HepG2 (cell line): ENCODE measurements at regions not wholly inside any gene's neighbourhood (a gene's known extent, or its start where the extent isn't known, plus 50 kb on each side); places are given as distances from the start of the nearest gene placed in this dataset.

Source experiments
- ARID3A ChIP-seq: IDR thresholded peaks from 2 replicates; pipeline ENCODE4 v1.6.1; 2012; ENCODE audit warnings: low read depth, low read length, improper control_type of control experiment
- CREM ChIP-seq, 2 experiments: sonication (generic) in 1 of 2; formaldehyde crosslinking in 1 of 2; IDR thresholded peaks; 2 replicates each; pipeline versions ENCODE4 v1.4.0 to v1.6.1; 2016 to 2020; ENCODE audit warnings: antibody characterized with exemption in 1 of 2, mild to moderate bottlenecking in 1 of 2, missing genetic modification reagents in 1 of 2
- ERF ChIP-seq: IDR thresholded peaks from 2 replicates; pipeline ENCODE4 v1.6.1; 2018; ENCODE audit warnings: missing biosample characterization, missing genetic modification reagents
- KAT8 ChIP-seq: IDR thresholded peaks from 2 replicates; pipeline ENCODE4 v1.6.1; 2016; ENCODE audit warnings: missing genetic modification reagents, missing compliant biosample characterization
- KDM1A ChIP-seq: IDR thresholded peaks from 2 replicates; pipeline ENCODE4 v1.6.1; 2016; ENCODE audit warnings: missing compliant biosample characterization
- ONECUT2 ChIP-seq: sonication (generic); formaldehyde crosslinking; IDR thresholded peaks from 2 replicates; pipeline ENCODE4 v1.4.0; 2020; ENCODE audit warnings: missing genetic modification reagents
- PHF5A ChIP-seq: IDR thresholded peaks from one replicate; pipeline ENCODE4 v1.6.1; 2018; ENCODE audit warnings: low read depth, missing genetic modification reagents; ENCODE audit not compliant: unreplicated experiment
- PRDM4 ChIP-seq: sonication (generic); formaldehyde crosslinking; IDR thresholded peaks from 2 replicates; pipeline ENCODE4 v1.9.0; 2021; ENCODE audit warnings: missing genetic modification reagents, borderline replicate concordance
- SMAD3 ChIP-seq: sonication (generic); formaldehyde crosslinking; IDR thresholded peaks from 2 replicates; pipeline ENCODE4 v1.4.0; 2020; ENCODE audit warnings: missing genetic modification reagents
- ZBTB2 ChIP-seq: sonication (generic); formaldehyde crosslinking; IDR thresholded peaks from 2 replicates; pipeline ENCODE4 v1.8.0; 2022; ENCODE audit warnings: low read depth, missing genetic modification reagents
- ZNF652 ChIP-seq: IDR thresholded peaks from 2 replicates; pipeline ENCODE4 v1.6.1; 2016; ENCODE audit warnings: low read depth, borderline replicate concordance
- ZNF746 ChIP-seq: sonication (generic); formaldehyde crosslinking; IDR thresholded peaks from 2 replicates; pipeline ENCODE4 v1.8.0; 2022; ENCODE audit warnings: mild to moderate bottlenecking, missing genetic modification reagents
- TF ChIP-seq, protein P1 (sequence below): sonication (generic); formaldehyde crosslinking; conservative IDR thresholded peaks from 2 replicates; pipeline ENCODE4 v1.4.0; 2020; ENCODE audit warnings: mild to moderate bottlenecking, missing genetic modification reagents, moderate library complexity
- TF ChIP-seq, protein P2 (sequence below), 2 experiments: IDR thresholded peaks; 2 replicates each; pipeline ENCODE4 v1.6.1; 2011 to 2012; ENCODE audit warnings: low read length in 2 of 2, borderline replicate concordance in 1 of 2, low read depth in 1 of 2, mild to moderate bottlenecking in 1 of 2, moderate library complexity in 1 of 2

DNA sequence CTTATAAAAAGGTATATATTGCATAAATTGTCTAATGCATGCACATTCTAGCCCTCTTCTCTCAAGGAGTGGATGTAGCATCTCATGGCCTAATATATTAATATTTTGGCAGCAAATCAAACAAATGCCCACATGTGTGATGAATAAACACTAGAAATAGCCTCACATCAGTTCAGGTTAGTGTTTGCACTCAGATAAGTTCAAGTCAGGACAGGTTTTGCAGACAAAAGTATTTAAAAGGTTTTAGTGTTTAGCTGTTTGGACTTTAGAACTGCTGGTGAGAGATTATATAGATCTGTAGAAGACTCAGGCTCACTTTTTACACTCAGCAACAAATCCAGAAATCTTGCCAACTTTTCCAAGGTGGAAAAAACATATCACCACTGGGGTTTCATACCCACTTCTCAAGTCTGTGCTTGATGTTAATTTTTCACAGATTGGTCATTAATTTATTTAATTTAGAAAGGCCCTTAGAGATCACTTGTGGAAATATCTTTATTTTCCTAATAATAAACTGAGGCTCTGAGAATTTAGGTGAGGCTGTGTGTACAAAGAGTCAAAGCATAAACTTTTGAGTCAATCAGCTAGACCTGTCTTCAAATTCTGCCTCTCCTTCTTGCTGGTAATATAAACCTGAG lies 362.6 kb downstream of the GASK1B start (continued):
- no peak for TF ChIP-seq ZBTB2 (CRISPR knock-in tag)
- TF ChIP-seq ZNF746 (CRISPR knock-in tag), result no peak
- no peak for TF ChIP-seq ERF (CRISPR knock-in tag)
- 0 out of 2 replicates have a peak, but pooled peaks have one; percentile 44 for TF ChIP-seq SMAD3 (CRISPR knock-in tag)
- TF ChIP-seq, protein P1, sequence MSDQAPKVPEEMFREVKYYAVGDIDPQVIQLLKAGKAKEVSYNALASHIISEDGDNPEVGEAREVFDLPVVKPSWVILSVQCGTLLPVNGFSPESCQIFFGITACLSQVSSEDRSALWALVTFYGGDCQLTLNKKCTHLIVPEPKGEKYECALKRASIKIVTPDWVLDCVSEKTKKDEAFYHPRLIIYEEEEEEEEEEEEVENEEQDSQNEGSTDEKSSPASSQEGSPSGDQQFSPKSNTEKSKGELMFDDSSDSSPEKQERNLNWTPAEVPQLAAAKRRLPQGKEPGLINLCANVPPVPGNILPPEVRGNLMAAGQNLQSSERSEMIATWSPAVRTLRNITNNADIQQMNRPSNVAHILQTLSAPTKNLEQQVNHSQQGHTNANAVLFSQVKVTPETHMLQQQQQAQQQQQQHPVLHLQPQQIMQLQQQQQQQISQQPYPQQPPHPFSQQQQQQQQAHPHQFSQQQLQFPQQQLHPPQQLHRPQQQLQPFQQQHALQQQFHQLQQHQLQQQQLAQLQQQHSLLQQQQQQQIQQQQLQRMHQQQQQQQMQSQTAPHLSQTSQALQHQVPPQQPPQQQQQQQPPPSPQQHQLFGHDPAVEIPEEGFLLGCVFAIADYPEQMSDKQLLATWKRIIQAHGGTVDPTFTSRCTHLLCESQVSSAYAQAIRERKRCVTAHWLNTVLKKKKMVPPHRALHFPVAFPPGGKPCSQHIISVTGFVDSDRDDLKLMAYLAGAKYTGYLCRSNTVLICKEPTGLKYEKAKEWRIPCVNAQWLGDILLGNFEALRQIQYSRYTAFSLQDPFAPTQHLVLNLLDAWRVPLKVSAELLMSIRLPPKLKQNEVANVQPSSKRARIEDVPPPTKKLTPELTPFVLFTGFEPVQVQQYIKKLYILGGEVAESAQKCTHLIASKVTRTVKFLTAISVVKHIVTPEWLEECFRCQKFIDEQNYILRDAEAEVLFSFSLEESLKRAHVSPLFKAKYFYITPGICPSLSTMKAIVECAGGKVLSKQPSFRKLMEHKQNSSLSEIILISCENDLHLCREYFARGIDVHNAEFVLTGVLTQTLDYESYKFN, result peak; percentile 95
- TF ChIP-seq, protein P2, sequence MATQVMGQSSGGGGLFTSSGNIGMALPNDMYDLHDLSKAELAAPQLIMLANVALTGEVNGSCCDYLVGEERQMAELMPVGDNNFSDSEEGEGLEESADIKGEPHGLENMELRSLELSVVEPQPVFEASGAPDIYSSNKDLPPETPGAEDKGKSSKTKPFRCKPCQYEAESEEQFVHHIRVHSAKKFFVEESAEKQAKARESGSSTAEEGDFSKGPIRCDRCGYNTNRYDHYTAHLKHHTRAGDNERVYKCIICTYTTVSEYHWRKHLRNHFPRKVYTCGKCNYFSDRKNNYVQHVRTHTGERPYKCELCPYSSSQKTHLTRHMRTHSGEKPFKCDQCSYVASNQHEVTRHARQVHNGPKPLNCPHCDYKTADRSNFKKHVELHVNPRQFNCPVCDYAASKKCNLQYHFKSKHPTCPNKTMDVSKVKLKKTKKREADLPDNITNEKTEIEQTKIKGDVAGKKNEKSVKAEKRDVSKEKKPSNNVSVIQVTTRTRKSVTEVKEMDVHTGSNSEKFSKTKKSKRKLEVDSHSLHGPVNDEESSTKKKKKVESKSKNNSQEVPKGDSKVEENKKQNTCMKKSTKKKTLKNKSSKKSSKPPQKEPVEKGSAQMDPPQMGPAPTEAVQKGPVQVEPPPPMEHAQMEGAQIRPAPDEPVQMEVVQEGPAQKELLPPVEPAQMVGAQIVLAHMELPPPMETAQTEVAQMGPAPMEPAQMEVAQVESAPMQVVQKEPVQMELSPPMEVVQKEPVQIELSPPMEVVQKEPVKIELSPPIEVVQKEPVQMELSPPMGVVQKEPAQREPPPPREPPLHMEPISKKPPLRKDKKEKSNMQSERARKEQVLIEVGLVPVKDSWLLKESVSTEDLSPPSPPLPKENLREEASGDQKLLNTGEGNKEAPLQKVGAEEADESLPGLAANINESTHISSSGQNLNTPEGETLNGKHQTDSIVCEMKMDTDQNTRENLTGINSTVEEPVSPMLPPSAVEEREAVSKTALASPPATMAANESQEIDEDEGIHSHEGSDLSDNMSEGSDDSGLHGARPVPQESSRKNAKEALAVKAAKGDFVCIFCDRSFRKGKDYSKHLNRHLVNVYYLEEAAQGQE (IDR thresholded peaks at IDR 0.05; ENCODE audit: borderline replicate concordance in 1 of 2, low read depth in 1 of 2, low read length in 2 of 2), result no peak
- TF ChIP-seq ARID3A, result peak; percentile 70; the same call in 1 of the 2 replicates
- TF ChIP-seq PHF5A (CRISPR knock-in tag), result no peak
- TF ChIP-seq CREM (IDR thresholded peaks at IDR 0.05), result peak; percentile 50; the same call in 1 of the 2 replicates
- TF ChIP-seq CREM (CRISPR knock-in tag; IDR thresholded peaks at IDR 0.05), result no peak
- TF ChIP-seq KAT8 (CRISPR knock-in tag), result peak; percentile 59; the same call in 1 of the 2 replicates
- TF ChIP-seq PRDM4 (CRISPR knock-in tag), result no peak
- TF ChIP-seq ONECUT2, result peak; percentile 40; the same call in 1 of the 2 replicates
- peak; percentile 29; the same call in 1 of the 2 replicates for TF ChIP-seq ZNF652 (CRISPR knock-in tag)
- no peak for TF ChIP-seq KDM1A
